ENCODE measurements at regions not wholly inside any gene's neighbourhood (a gene's known extent, or its start where the extent isn't known, plus 50 kb on each side); places are given as distances from the start of the nearest gene placed in this dataset.

DNA sequence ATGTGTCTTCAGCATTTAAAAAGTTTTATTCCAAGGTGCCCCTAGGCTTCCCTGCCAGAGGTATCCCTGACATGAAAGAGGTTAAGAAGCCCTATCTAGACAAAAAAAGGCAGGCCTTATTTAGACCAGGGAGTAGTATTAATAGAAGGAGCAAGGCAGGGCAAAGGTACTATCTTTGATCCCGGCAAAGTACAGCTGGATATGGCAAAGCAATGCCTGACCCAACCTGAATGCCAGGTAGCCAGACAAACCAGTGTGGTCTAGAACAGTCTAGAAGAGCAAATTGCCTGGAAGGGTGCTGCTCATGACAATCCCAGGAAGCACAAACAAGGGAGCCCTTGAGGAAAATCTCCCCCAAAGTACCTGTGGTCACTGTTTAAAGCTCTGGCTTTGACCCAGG is 62.6 kb upstream of the SYT13 start:
- TF ChIP-seq POLR2A (IDR thresholded peaks at IDR 0.05) = no peak
- TF ChIP-seq, protein P1, sequence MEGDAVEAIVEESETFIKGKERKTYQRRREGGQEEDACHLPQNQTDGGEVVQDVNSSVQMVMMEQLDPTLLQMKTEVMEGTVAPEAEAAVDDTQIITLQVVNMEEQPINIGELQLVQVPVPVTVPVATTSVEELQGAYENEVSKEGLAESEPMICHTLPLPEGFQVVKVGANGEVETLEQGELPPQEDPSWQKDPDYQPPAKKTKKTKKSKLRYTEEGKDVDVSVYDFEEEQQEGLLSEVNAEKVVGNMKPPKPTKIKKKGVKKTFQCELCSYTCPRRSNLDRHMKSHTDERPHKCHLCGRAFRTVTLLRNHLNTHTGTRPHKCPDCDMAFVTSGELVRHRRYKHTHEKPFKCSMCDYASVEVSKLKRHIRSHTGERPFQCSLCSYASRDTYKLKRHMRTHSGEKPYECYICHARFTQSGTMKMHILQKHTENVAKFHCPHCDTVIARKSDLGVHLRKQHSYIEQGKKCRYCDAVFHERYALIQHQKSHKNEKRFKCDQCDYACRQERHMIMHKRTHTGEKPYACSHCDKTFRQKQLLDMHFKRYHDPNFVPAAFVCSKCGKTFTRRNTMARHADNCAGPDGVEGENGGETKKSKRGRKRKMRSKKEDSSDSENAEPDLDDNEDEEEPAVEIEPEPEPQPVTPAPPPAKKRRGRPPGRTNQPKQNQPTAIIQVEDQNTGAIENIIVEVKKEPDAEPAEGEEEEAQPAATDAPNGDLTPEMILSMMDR (IDR thresholded peaks at IDR 0.05) = no peak

All from body of pancreas (tissue), 4 donors.